CD14-positive monocyte (primary cell): ENCODE measurements at regions not wholly inside any gene's neighbourhood (a gene's known extent, or its start where the extent isn't known, plus 50 kb on each side); places are given as distances from the start of the nearest gene placed in this dataset.

ENCODE experiments used
- DNase-seq, 3 donors: peaks; one replicate each; pipeline ENCODE4 v3.0.0-alpha.2; 2011 to 2022
- H2AFZ ChIP-seq: 2 replicates; pipeline ENCODE4 v1.6.0; 2012; ENCODE audit warnings: mild to moderate bottlenecking, low read depth, low read length, inconsistent platforms; ENCODE audit not compliant: insufficient read depth, poor library complexity, severe bottlenecking
- H3K27ac ChIP-seq, 2 donors: 1 replicate in 1 of 2; 2 replicates in 1 of 2; pipeline ENCODE4 v1.5.1; 2012 to 2013; ENCODE audit warnings: low read length in 2 of 2, control low read depth in 1 of 2, inconsistent platforms in 1 of 2, low read depth in 1 of 2, mild to moderate bottlenecking in 1 of 2
- H3K27me3 ChIP-seq, 2 donors: one replicate each; pipeline versions ENCODE4 v1.6.0 to v1.6.1; 2011 to 2013; ENCODE audit warnings: low read length in 2 of 2; ENCODE audit not compliant: control insufficient read depth in 2 of 2, insufficient read depth in 2 of 2
- H3K36me3 ChIP-seq, 2 donors: replicated peaks in 1 of 2; 1 replicate in 1 of 2; 2 replicates in 1 of 2; pipeline versions ENCODE4 v1.5.1 to v1.6.1; 2012 to 2013; ENCODE audit warnings: low read length in 2 of 2, control low read depth in 1 of 2, inconsistent platforms in 1 of 2, mild to moderate bottlenecking in 1 of 2; ENCODE audit not compliant: insufficient read depth in 2 of 2, control insufficient read depth in 1 of 2
- H3K4me1 ChIP-seq, 2 donors: 1 replicate in 1 of 2; 2 replicates in 1 of 2; pipeline versions ENCODE4 v1.5.1 to v1.6.1; 2012 to 2013; ENCODE audit warnings: low read length in 2 of 2, control low read depth in 1 of 2, inconsistent platforms in 1 of 2, mild to moderate bottlenecking in 1 of 2, moderate library complexity in 1 of 2; ENCODE audit not compliant: insufficient read depth in 2 of 2, control insufficient read depth in 1 of 2
- H3K4me2 ChIP-seq: replicated peaks from 2 replicates; pipeline ENCODE3; 2012; ENCODE audit warnings: low read length, moderate library complexity, mild to moderate bottlenecking; ENCODE audit not compliant: poor library complexity, severe bottlenecking; ENCODE audit errors: extremely low read depth
- H3K4me3 ChIP-seq, 3 experiments: fragments of 200-600 bp in 1 of 3; sonication (generic) in 1 of 3; replicated peaks in 1 of 3; 1 replicate in 2 of 3; 2 replicates in 1 of 3; pipeline ENCODE4 v1.5.1; 2011 to 2013; ENCODE audit warnings: low read length in 3 of 3, mild to moderate bottlenecking in 3 of 3, control low read depth in 2 of 3, low read depth in 2 of 3, inconsistent platforms in 1 of 3, moderate library complexity in 1 of 3
- H3K79me2 ChIP-seq: 2 replicates; pipeline ENCODE4 v1.6.0; 2012; ENCODE audit warnings: mild to moderate bottlenecking, control low read depth, inconsistent platforms, low read length, moderate library complexity; ENCODE audit not compliant: insufficient read depth
- H3K9ac ChIP-seq: 2 replicates; pipeline ENCODE4 v1.6.0; 2017; ENCODE audit warnings: low read length, mild to moderate bottlenecking; ENCODE audit not compliant: insufficient read depth, poor library complexity, severe bottlenecking
- H3K9me3 ChIP-seq, 2 donors: replicated peaks in 1 of 2; 1 replicate in 1 of 2; 2 replicates in 1 of 2; pipeline versions ENCODE4 v1.5.1 to v1.6.1; 2012 to 2013; ENCODE audit warnings: low read length in 2 of 2, control low read depth in 1 of 2; ENCODE audit not compliant: control insufficient read depth in 1 of 2, insufficient read depth in 1 of 2
- H4K20me1 ChIP-seq: 2 replicates; pipeline ENCODE4 v1.6.0; 2012; ENCODE audit warnings: mild to moderate bottlenecking, low read length, control low read depth, moderate library complexity; ENCODE audit not compliant: insufficient read depth
- H3K27ac Mint-ChIP-seq, 7 donors: one replicate each; pipeline ENCODE4 v1.8.0; 2020; ENCODE audit warnings: mild to moderate bottlenecking in 7 of 7, mixed read lengths in 7 of 7, moderate library complexity in 6 of 7, inconsistent platforms in 2 of 7
- H3K27me3 Mint-ChIP-seq, 3 donors: one replicate each; pipeline ENCODE4 v1.8.0; 2021 to 2022; ENCODE audit warnings: low read depth in 3 of 3, mild to moderate bottlenecking in 3 of 3, mixed read lengths in 3 of 3, moderate library complexity in 3 of 3, inconsistent platforms in 1 of 3
- H3K36me3 Mint-ChIP-seq, 2 donors: one replicate each; pipeline ENCODE4 v1.8.0; 2020; ENCODE audit warnings: mixed read lengths in 2 of 2, inconsistent platforms in 1 of 2, mild to moderate bottlenecking in 1 of 2
- H3K4me1 Mint-ChIP-seq: one replicate; pipeline ENCODE4 v1.8.0; 2020; ENCODE audit warnings: mild to moderate bottlenecking, mixed read lengths
- H3K4me3 Mint-ChIP-seq, 2 donors: one replicate each; pipeline ENCODE4 v1.8.0; 2020; ENCODE audit warnings: mild to moderate bottlenecking in 2 of 2, mixed read lengths in 2 of 2, moderate library complexity in 1 of 2
- H3K9me3 Mint-ChIP-seq, 7 donors: one replicate each; pipeline ENCODE4 v1.8.0; 2020 to 2022; ENCODE audit warnings: mixed read lengths in 7 of 7, mild to moderate bottlenecking in 6 of 7, moderate library complexity in 6 of 7, inconsistent platforms in 2 of 7
- CTCF ChIP-seq: fragments of 200-600 bp; IDR thresholded peaks from one replicate; pipeline ENCODE4 v1.8.0; 2022; ENCODE audit warnings: antibody characterized with exemption, mild to moderate bottlenecking
- WGBS: methylation state at CpG from one replicate; pipeline ENCODE4 v1.1.5; 2013; ENCODE audit warnings: missing lambda C conversion rate; ENCODE audit not compliant: insufficient coverage; 5-methylcytosine and 5-hydroxymethylcytosine counted together
- intact Hi-C, 2 donors: fragments of 100-400 bp; cut with micrococcal nuclease; formaldehyde crosslinking; loops; one replicate each; pipeline versions ENCODE4 v1.15.0 to v1.15.1; 2023

GRCh38 chr13:93101226-93101734 lies 125.3 kb upstream of the GPC6 start:
- no peak overlapping the region for H3K27ac Mint-ChIP-seq
- H3K9me3 Mint-ChIP-seq: peaks cover 2 to 13% (median 5%) of the 10 kb centered on the region in 7 donors
- WGBS: no CpG with 5 or more reads among the region's 2 CpGs
- intact Hi-C loops: no loop called here
- Histone ChIP-seq H3K79me2 (no peaks in the 10 kb centered on the region), H3K9me3 (peaks cover 1 to 7% of the 10 kb centered on the region in 2 donors), H3K27me3 (no peaks in the 10 kb centered on the region), H3K4me3 (no peak overlapping the region), H3K4me2 (no peak overlapping the region), H3K27ac (no peak overlapping the region), H4K20me1 (no peaks in the 10 kb centered on the region), H2AFZ (no peak overlapping the region), H3K36me3 (no peaks in the 10 kb centered on the region), H3K9ac (no peak overlapping the region), H3K4me1 (no peaks in the 10 kb centered on the region)
- H3K4me3 Mint-ChIP-seq: no peak overlapping the region
- H3K4me1 Mint-ChIP-seq: no peaks in the 10 kb centered on the region
- H3K27me3 Mint-ChIP-seq: no peaks in the 10 kb centered on the region
- no peaks in the 10 kb centered on the region for H3K36me3 Mint-ChIP-seq
- no peak for TF ChIP-seq CTCF
- no peak for DNase-seq

GRCh38 chr13:93104270-93104669 lies 122.3 kb upstream of the GPC6 start:
- H3K27ac Mint-ChIP-seq: no peak overlapping the region
- no peak overlapping the region for H3K4me3 Mint-ChIP-seq
- no peak overlapping the region for H3K4me2 ChIP-seq
- DNase-seq: no peak
- no peak overlapping the region for H2AFZ ChIP-seq
- intact Hi-C loops: no loop called here
- H3K27ac ChIP-seq: no peak overlapping the region
- H3K9me3 ChIP-seq: no peaks in the 10 kb centered on the region
- no peaks in the 10 kb centered on the region for H3K27me3 Mint-ChIP-seq
- no peaks in the 10 kb centered on the region for H3K79me2 ChIP-seq
- TF ChIP-seq CTCF: no peak
- H3K9me3 Mint-ChIP-seq: peaks cover 1 to 8% (median 3%) of the 10 kb centered on the region in 7 donors
- no peaks in the 10 kb centered on the region for H4K20me1 ChIP-seq
- H3K36me3 ChIP-seq: no peaks in the 10 kb centered on the region
- no peaks in the 10 kb centered on the region for H3K36me3 Mint-ChIP-seq
- 84% methylated on average over 4 of the region's 6 CpGs for WGBS
- no peaks in the 10 kb centered on the region for H3K4me1 Mint-ChIP-seq
- H3K27me3 ChIP-seq: no peaks in the 10 kb centered on the region
- no peak overlapping the region for H3K4me3 ChIP-seq
- H3K4me1 ChIP-seq: no peaks in the 10 kb centered on the region
- no peak overlapping the region for H3K9ac ChIP-seq
